Islet of Langerhans (tissue), 1 donor: ENCODE measurements at regions not wholly inside any gene's neighbourhood (a gene's known extent, or its start where the extent isn't known, plus 50 kb on each side); places are given as distances from the start of the nearest gene placed in this dataset.
"Not testable (repeated sequence)": the region's sequence is repeated elsewhere in the genome, so short reads cannot be mapped to it uniquely, and the experiment has no call there.

Experiments
- FAIRE-seq: peaks from one replicate; lab custom pipeline; 2011; peaks lifted over from hg19 to GRCh38; lab: Jason Lieb, UNC

DNA sequence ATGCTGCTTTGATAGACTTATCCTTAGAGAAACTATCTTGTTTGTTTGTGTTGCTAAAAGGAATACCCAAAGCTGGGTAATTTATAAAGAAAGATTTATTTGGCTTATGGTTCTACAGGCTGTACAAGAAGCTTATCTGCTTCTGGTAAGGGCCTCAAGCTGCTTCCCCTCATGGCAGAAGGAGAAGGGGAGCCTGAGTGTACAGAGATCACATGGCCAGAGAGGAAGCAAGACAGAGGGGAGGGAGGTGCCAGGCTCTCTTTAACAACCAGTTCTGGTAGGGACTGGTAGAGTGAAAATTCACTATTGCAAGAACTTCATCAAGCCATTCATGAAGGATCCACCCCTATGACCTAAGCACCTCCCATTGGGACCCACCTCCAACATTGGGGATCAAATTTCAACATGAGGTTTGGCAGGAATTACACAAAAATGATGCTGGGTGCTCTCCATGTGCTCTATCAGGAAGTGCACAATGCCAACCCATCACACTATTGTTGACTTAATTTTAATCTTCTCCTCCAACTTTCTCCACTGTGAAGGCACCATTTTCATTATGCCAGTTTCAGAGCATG lies 115.1 kb upstream of the SHB start:
- FAIRE-seq, result no peak

DNA sequence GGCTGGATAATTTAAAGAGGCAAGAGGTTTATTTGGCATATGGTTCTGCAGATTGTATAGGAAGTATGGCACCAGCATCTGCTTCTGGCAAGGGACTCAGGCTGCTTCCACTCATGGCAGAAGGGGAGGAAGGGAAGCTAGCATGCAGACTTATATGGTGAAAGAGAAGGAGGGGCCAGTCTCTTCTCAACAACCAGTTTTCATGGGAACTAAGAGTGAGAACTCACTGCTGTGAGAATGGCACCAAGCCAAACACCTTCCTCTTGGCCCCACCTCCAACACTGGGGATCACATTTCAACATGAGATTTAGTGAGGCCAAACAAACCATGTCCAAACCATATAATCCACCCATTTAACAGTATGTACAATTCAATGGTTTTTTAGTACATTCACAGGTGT lies 113.3 kb upstream of the SHB start:
- no peak for FAIRE-seq

DNA sequence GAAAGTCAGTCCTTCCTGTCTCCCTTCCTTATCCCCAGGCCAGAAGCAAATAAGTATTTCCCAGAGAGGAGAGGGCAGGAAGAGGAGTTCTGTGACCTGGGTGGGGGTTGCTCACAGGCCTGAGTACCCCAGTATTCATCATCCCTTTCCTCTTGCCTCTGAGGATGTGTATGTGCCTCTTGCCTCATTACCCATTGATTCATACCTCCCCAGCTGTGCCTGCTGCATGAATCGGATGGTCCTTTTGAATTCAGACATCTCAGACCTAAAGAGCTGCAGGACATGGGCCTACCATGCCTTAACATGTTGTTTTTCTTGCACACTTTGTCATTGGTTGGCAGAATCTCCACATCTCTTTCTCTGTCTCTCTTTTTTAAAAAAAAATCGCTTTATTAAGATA lies 112.8 kb upstream of the SHB start:
- no peak for FAIRE-seq

DNA sequence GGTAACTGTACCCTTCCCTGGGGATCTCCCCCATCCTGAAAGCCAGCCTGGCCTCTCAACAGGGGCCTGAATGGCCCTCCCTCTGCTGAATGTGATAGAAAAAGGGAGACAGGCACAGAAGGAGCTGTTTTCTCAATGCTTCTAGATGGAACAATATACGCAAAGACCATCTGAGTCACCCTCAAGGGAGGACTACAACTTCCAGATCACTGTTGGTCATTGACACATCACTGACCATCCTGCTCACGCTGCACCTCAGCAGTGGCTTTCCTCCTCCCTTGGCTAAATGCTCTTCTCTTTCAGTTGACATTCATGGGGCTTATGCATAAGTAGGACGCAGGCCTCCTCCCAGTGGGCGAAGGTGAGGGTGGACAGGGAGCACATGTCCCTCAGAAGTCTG lies 112.2 kb upstream of the SHB start:
- FAIRE-seq, result no peak

DNA sequence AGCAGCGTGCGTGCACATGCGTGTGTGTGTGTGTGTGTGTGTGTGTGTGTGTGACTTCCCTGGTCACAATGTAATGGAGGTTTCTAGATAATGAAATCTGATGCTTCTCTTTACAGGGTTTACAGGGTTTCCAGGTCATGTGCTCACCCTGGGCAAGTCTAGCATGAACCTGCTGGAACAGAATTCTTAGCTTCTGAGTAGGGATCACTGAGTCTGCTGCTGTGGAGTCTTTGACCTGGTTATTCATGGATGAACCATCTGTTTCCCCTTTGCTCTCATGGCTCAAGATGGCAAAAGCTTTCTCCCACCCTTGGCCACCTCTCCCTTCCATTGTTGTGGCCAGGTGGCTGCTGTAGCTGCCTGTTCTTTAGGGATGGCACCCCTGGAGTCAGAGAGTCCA lies 111.6 kb upstream of the SHB start:
- FAIRE-seq, result no peak

DNA sequence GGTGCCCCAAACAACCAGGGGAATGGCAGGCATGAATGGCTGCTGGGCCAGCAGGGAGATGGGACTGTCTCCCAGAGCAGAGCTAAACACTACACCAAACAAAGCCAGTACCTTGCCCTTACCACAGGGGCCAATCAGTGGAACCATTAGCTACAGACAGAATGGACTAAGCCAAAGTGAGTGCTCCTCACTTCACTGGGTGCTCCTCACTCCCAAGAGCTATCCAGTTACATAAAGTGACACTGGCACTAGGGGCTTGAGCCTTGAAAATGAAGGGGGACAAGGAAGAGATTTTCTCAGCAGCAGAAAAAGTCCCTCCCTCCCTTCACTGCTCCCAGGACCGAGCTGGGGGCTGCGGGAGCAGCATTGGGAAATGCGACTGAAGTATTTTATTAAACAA lies 110.9 kb upstream of the SHB start:
- FAIRE-seq, result no peak

DNA sequence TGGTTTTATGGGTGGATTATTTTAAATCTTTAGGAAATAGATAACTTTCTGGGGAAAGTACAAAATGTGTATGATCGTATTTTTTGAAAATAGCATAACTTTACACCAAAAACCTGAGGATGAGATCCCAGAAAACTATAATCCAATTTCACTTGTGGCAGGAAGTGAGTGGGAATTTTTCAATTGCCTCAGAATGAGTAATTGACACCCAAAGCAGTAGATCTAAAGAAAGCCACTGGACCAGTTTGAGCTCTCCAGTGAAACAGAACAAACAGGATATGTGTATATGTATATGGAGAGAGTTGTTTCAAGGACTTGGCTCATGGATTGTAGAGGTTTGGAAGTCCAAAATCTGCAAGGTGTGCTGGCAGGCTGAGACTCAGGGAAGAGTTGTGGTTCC lies 109.2 kb upstream of the SHB start:
- FAIRE-seq, result no peak

DNA sequence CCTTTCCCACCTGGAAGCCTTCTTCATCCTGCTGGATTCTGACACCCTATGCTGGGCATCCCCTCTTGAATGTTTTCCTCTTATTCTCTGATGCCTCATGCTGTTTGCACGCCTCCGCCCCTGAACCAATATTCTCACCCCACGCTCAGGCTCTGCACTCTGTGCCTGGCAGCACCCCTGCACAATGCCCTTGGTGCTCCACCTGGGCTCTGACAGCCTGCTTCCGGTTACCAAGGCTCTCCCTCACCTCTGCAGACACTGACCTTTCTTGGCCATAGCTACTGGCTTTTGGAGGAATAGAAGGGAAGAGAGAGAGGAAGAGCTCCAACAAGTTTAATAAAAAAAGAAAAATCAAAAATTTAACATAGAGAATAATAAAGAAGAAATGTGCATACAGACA lies 108.7 kb upstream of the SHB start:
- FAIRE-seq, result no peak

DNA sequence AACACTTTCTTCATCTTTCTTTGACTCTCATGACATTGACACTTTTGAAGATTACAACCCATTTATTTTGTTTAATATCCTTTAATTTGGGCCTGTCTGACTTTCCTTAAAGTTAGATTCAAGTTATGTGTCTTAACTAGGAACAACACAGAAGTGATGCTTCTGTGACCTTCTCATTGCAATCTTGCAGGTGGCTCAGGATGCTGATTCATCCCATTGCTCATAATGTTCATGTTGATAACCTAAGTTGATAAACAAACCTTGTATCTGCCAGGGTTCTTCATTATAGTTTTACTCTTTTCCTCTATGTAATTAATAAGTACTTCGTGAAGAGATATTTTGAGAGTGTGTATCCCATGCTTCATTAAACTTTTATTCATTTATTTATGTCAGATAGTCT lies 107.2 kb upstream of the SHB start:
- no peak for FAIRE-seq

DNA sequence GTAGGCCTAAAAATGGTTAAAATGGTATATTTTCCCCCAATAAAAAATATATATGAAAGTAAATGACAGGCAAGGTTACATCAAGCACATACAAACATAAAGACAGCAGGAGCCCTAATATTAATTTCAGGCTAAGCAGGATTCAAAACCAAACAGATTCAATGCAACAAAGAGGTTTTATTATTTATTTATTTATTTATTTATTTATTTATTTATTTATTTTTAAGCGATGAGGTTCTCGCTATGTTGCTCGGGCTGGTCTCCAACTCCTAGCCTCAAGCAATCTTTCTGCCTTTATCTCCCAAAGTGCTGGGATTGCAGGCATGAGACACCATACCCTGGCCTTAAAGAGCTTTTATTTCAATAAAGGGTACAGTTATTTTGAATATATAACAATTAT lies 106.4 kb upstream of the SHB start:
- FAIRE-seq, result no peak

DNA sequence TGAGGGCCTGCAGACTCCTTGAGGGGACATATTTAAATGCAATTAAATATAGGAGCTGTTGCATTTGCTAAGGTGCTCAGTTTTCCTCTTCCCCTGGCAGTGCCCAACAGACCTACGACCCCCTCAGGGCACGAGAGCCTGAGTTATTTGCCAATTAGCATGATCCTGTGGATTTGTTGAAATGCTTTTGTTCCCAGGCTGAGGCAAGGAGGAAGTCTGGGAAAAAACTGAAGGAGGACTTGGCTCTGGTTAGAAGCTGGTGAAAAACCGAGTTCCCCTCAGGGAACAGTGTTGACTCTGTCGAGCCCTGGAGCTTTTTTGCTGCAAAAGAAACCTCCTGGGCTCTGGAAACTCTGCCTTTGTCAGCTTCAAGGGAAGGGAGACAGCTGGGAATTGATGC lies 103.6 kb upstream of the SHB start:
- FAIRE-seq, result no peak

DNA sequence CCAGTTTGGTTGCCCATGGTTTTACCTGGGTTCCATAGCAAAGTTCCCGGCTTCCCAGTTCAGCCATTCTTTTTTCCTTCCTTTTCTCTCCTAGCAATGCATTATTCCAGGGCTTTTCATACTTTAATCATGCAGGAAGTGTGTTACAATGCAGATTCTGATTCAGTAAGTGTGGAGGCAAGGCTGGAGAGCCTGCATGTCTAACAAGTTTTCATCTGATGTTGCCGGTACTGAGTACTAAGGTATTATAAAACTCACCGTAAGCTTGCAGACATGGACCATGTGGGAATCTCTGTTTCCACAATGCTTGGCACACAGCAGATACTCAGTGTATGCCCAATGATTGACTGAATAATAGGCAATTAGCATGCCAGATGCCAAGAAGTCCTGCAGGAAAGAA lies 102.9 kb upstream of the SHB start:
- FAIRE-seq, result no peak

DNA sequence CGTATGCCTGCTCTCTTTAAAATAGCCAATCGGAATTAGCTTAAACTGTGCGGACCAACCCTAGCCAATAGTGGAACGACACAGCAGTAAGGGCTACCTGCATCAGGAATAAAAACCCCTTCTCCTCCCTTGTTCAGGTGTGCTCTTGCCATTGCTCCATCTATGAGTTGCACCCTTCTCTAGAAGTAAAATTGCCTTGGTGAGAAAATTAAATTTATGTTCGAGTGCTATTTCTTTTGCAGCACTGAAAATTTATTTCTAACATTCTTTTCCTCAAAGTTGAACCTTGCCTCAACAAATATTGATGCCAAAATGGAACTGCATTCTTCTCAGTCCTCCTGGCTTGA lies 102.5 kb upstream of the SHB start:
- FAIRE-seq, result no peak

DNA sequence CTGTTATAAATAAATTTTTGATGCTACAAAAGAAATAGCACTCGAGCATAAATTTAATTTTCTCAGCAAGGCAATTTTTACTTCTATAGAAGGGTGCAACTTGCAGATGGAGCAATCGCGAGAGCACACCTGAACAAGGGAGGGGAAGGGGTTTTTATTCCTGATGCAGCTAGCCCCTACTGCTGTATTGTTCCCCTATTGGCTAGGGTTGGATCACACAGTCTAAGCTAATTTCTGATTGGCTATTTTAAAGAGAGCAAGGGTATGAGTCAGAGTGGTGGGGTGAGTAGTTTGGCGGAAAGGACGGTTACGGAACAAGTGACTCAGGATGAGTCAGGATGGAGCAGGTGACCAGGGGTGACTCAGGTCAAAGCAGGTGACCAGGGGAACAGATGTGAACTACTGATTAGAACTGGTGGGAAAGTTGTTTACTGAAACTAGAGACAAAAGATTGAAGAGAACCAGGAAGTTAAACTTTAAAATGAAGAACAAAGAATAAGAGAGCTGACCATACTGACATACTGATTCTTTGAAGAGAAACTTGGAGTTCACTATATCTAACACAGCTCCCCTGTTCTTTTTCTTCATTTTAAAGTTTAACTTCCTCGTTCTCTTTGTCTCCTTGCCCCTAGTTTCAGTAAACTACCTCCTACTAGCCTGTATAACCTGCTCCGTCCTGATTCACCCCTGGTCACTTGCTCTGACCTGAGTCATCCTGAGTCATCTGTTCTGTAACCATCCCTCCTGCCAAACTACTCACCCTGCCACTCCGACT lies 101.9 kb upstream of the SHB start:
- FAIRE-seq, result peak; percentile 66

DNA sequence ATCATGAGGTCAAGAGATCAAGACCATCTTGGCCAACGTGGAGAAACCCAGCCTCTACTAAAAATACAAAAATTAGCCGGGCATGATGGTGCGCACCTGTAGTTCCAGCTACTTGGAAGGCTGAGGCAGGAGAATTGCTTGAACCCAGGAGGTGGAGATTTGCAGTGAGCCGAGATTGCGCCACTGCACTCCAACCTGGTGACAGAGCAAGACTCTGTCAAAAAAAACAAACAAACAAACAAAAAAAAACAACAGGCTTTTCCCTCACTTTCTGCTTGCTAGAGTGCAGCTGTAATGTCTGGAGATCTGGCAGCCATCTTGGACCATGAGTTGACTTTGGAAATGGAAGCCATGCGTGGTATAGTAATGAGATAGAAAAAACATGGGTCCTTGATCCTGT lies 101.1 kb upstream of the SHB start:
- not testable (repeated sequence) for FAIRE-seq

DNA sequence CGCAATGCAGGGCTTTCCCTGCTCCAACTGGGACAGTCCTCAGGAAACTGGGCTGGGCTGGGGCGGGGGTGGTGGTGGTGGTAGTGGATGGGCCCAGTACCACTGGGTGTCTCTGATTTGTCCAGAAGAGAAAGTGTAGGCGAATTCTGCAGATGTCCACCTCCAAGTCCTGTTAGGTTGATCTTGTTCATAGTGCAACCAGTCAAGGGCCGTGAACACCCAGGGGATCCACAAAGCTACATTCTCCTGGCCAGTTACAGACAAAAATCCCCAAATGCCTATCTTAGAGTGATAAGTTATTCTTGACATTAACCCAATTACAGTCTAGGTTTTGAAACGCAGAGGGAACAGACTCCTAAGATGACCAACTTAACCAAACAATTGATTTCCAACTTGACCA lies 97.5 kb upstream of the SHB start:
- FAIRE-seq, result no peak

DNA sequence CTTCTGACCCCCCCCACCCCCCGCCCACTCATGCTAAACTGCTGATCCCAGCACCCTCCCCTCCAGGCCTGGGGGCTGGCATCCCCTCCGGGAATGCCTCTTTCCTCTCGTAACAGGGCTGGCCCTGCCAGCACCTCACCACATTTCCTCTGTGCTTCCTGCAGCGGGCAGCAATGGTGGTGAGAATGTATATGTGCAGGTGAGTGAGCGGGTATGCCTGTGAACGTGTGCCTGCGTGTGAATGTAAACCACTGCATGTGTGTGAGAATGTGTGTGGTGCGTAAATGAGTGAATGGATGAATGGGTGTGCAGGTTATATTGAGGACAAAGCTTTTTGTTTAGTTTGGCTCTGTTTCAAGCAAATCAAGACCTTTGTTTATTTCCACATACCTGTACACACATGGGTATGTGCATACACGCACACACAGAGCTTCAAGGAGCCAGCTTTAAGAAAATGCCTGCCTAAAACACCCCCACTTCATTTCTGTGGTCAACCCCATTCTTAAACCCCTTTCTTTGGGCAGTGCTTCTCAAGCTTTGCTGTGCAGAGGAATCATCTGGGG lies 95.7 kb upstream of the SHB start:
- FAIRE-seq, result no peak

DNA sequence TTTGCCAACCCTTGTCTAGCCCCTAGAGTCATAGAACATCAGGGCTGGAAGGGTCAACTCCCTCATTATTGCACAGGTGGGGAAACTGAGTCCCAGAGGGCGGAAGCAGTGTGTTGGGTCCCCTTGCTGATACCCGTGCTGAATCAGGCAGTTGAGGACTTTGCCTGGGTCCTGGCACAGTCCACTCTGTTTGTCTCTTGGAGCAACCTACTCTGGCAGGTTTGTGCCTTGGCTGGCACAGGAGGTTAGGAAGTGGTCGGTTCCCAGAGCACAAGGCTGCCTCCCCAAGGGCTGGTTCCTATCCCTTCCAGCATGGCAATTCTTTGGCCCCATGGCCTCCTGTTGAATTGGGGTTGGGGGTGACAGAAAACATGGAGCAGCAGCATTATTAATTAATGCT lies 94.5 kb upstream of the SHB start:
- no peak for FAIRE-seq

DNA sequence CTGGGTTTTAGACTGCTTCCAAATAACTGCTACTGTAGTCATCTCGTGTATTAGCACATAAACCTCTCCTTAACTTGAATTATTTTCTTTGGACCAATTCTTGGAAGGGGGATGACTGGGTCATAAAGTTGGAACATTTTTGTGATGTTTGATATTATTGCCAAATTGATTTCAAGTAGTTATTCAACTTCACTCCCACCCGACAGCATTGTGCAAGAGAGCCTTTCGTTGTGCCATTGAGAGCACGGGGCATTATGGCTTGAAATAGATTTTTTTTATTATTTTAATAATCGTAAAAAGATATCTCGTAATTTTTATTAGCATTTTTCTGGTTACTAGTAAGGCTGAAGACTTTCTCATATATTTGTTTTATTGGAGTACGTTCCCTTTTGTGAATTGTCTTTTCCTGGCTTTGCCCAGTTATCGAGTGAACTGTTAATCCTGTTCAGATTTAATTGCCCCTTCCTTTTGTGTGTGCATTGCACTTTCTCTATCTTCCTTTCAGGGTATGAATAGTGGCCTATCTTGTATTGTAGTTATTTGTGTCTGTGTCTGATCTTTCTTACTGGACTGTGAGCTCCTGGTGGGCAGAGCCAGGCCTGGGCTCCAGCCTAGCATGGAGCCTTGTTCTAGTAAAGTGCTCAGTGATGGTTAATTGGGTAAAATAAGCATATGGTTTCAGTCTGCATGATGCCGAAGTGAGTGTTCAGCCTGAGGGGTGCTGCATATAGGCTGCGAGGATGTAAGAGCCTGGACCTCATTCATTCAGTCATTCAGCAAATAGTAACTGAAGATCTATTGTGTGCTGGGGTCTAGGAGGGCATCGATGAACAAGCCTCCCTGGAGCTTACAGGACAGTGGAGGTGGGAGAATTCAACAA lies 93.5 kb upstream of the SHB start:
- FAIRE-seq, result no peak

DNA sequence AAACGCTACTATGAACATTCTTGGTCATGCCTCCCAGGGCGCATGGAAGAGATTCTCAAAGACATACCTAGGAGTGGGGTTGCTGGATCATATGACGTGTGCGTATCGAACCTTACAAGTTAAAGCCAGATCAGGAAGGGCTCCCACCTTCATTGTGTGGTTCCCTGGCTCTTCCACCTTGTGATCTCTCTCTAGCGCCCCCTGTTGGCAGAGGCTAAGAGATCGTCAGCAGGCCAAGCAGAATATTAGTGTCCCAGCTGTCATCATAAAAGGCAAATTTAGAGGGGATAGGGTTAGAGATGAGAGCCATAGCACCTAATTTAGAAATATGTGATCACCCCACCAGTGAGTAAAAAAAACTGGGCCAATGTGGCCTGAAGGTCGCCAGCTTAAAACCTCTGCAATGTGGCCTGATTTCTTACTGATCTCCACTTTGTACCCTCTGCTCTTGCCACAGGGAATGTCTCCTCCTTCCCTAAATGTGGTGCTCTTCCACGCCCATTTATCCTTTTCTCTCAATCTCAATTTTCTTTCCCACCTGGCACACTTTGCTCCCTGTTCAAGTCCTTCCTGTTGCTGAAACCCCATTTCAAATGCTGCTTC lies 91.7 kb upstream of the SHB start:
- FAIRE-seq, result no peak

DNA sequence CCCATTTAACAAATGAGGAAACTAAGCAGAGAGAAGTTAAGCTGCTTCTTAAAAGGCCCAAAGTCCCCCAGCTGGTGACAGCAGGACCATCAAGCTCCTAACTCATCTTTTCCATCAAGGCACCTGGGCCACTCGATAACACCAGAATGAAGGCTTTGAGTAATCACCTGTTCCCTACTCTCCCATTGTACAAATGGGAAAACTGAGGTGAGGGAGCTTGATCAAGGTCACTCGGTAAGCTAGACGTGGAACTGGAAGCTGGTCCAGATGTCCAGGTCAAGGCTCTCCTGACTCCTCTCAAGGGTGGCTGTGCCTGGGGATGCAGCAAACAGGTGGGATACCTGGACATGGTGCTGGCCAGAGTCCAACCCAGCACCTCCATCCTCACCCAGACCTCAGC lies 90.6 kb upstream of the SHB start:
- FAIRE-seq, result no peak

DNA sequence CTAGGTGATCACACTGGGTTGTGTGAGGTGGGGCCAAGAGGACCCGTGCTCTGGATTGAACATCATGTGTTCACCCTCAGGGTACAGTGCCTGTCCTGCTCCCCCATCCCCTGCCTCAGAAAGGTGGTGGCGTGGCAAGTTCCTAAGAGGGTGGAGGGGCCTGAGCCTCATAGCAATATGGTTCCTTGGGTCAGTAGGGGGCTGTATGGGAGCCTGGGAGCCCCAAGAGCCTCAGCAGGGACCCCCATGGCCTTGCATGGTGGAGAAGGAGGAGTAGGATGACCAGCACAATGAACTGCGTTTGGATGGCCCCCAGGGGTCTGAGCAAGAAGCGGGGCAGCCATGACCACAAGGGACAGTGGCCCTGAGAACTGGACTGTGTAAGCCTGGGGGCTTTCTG lies 89.6 kb upstream of the SHB start:
- FAIRE-seq, result no peak

DNA sequence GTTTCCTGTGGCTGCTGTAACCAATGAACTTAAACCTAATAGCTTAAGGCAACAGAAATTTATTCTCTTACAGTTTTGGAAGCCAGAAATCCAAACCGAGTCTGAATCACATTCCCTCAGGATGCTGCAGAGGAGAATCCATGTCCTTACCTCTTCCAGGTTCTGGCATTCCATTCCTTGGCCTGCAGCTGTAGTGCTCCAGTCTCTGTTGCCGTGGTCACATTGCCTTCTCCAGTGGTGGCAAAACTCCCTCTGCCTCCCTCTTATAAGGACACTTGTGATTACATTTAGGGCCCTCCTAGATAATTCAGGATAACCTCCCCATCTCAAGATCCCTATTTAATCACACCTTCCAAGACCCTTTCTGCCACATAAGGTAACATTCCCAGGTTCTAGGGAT lies 88.7 kb upstream of the SHB start:
- no peak for FAIRE-seq
